Heart left ventricle (tissue), 16 donors: ENCODE measurements at regions not wholly inside any gene's neighbourhood (a gene's known extent, or its start where the extent isn't known, plus 50 kb on each side); places are given as distances from the start of the nearest gene placed in this dataset.
"Not testable (repeated sequence)": the region's sequence is repeated elsewhere in the genome, so short reads cannot be mapped to it uniquely, and the experiment has no call there.

Experiments
- ATAC-seq, 4 donors: fragments of 200-7000 bp; cut with Tn5 transposase; one replicate each; pipeline ENCODE4 v1.9.1; 2020 to 2022; ENCODE audit warnings: moderate library complexity in 4 of 4, mild to moderate bottlenecking in 3 of 4, moderate number of reproducible peaks in 1 of 4
- DNase-seq, 5 donors: peaks; one replicate each; pipeline ENCODE4 v3.0.0-alpha.2; 2020
- H3K27ac ChIP-seq, 12 donors: fragments of 200-600 bp; sonication (generic) in 4 of 12; one replicate each; pipeline versions ENCODE4 v1.5.0 to v1.8.0; 2016 to 2022; ENCODE audit warnings: mild to moderate bottlenecking in 2 of 12
- H3K27me3 ChIP-seq, 9 donors: fragments of 200-600 bp; sonication (generic) in 2 of 9; one replicate each; pipeline versions ENCODE4 v1.5.1 to v1.8.0; 2016 to 2022; ENCODE audit warnings: mild to moderate bottlenecking in 3 of 9
- H3K36me3 ChIP-seq, 9 donors: fragments of 200-600 bp; sonication (generic) in 2 of 9; one replicate each; pipeline versions ENCODE4 v1.5.0 to v1.8.0; 2018 to 2022; ENCODE audit warnings: mild to moderate bottlenecking in 2 of 9
- H3K4me1 ChIP-seq, 12 donors: fragments of 200-600 bp; sonication (generic) in 4 of 12; one replicate each; pipeline versions ENCODE4 v1.5.0 to v1.8.0; 2016 to 2022; ENCODE audit warnings: mild to moderate bottlenecking in 3 of 12
- H3K4me3 ChIP-seq, 12 donors: fragments of 200-600 bp; sonication (generic) in 4 of 12; one replicate each; pipeline versions ENCODE4 v1.5.0 to v1.8.0; 2017 to 2022; ENCODE audit warnings: mild to moderate bottlenecking in 9 of 12, moderate library complexity in 4 of 12
- H3K9me3 ChIP-seq, 12 donors: fragments of 200-600 bp; sonication (generic) in 4 of 12; one replicate each; pipeline versions ENCODE4 v1.5.0 to v1.8.0; 2016 to 2022; ENCODE audit warnings: mild to moderate bottlenecking in 1 of 12
- CTCF ChIP-seq, 12 donors: fragments of 200-600 bp; sonication (generic) in 4 of 12; IDR thresholded peaks; one replicate each; pipeline versions ENCODE4 v1.5.0 to v1.8.0; 2018 to 2022; ENCODE audit warnings: antibody characterized with exemption in 12 of 12, mild to moderate bottlenecking in 5 of 12
- POLR2A ChIP-seq, 2 donors: fragments of 450-650 bp; IDR thresholded peaks; one replicate each; pipeline ENCODE4 v1.6.1; 2017; ENCODE audit warnings: antibody characterized with exemption in 2 of 2, mild to moderate bottlenecking in 2 of 2, moderate library complexity in 2 of 2
- WGBS, 4 donors: extraction: QIAGEN DNeasy Blood & Tissue Kit in 2 of 4; methylation state at CpG; one replicate each; pipeline versions ENCODE4 v1.1.5 to v1.1.7; 2013 to 2018; 5-methylcytosine and 5-hydroxymethylcytosine counted together
- intact Hi-C, 10 donors: fragments of 100-400 bp; cut with DNase I; formaldehyde crosslinking; loops; one replicate each; pipeline versions ENCODE4 v1.11.1 to v1.14.2; 2022
- donor health status: ischemic (EF 13 %, LVEDD 7.1; RV severe dilation, severe dysfunction).
- donor health status: healthy with polysubstance abuse.
- donor health status: DM: no; HTN: yes; CAD: no.
- donor health status: DM: no; HTN: no; CAD: no.
- donor health status: ischemic (EF 25% LVEDD 6.9; RV normal size, moderate dysfunction).
- donor health status: ischemic (EF 25% LVEDD 5.7; RV mildly dilated, moderate dysfunction).
- donor health status: healthy.
- donor health status: DM: yes; HTN: yes; CAD: no.
- donor health status: ischemic (EF 35%, LVEDD 5.7; RV mildly dilated, moderate dysfunction).
- donor health status: nonischemic (EF 11% LVEDD 7.7; RV severe dilation, severe dysfunction).
- donor health status: DM: yes; HTN: yes; CAD: no.
- donor health status: PGD.
- donor health status: ischemic (EF 29% LVEDD 5.4; RV normal size, mild dysfunction).
- donor health status: nonischemic (EF 23%, LVEDD 6.1; RV moderate dilation, normal function).

GRCh38 chr3:20563251-20563650 lies 377.2 kb upstream of the SGO1 start:
- Histone ChIP-seq H3K27ac (no peak overlapping the region), H3K27me3 (no peaks in the 10 kb centered on the region), H3K36me3 (no peaks in the 10 kb centered on the region), H3K4me3 (no peak overlapping the region), H3K4me1 (no peaks in the 10 kb centered on the region), H3K9me3 (no peaks in the 10 kb centered on the region)
- WGBS, 4 donors, result 62 to 77% (median 71%) methylated on average over 4 of the region's 4 CpGs
- ATAC-seq (no peak), DNase-seq (no peak)
- intact Hi-C loops, result no loop called here
- no peak for TF ChIP-seq POLR2A (IDR thresholded peaks at IDR 0.05)
- no peak for TF ChIP-seq CTCF (IDR thresholded peaks at IDR 0.05)

- DNase-seq (no peak), ATAC-seq (no peak)
- H3K27me3 ChIP-seq, result no peaks in the 10 kb centered on the region
- intact Hi-C loops, result no loop called here
- TF ChIP-seq CTCF (IDR thresholded peaks at IDR 0.05) (no peak), POLR2A (IDR thresholded peaks at IDR 0.05) (no peak)
- H3K4me1 ChIP-seq, result no peaks in the 10 kb centered on the region
- no peak overlapping the region for H3K4me3 ChIP-seq
- H3K36me3 ChIP-seq, result no peaks in the 10 kb centered on the region
- no peak overlapping the region for H3K27ac ChIP-seq
- H3K9me3 ChIP-seq, result no peaks in the 10 kb centered on the region
- WGBS, 4 donors, result 19 to 30% (median 23%) methylated on average over 2 of the region's 2 CpGs
Observed at GRCh38 chr3:20561166-20561565, 375.2 kb upstream of the SGO1 start.

- WGBS, 4 donors, result 71 to 87% (median 78%) methylated on average over 5 of the region's 5 CpGs
- DNase-seq, result not testable (repeated sequence)
Observed at GRCh38 chr3:20560446-20560845, 374.4 kb upstream of the SGO1 start.

GRCh38 chr3:20558161-20558560 lies 372.2 kb upstream of the SGO1 start:
- 78 to 89% (median 82%) methylated on average over 2 of the region's 2 CpGs for WGBS, 4 donors
- Histone ChIP-seq H3K9me3 (no peaks in the 10 kb centered on the region), H3K36me3 (no peaks in the 10 kb centered on the region), H3K27me3 (no peaks in the 10 kb centered on the region), H3K4me3 (no peak overlapping the region), H3K27ac (no peak overlapping the region), H3K4me1 (no peaks in the 10 kb centered on the region)
- ATAC-seq (no peak), DNase-seq (no peak)
- TF ChIP-seq POLR2A (IDR thresholded peaks at IDR 0.05) (no peak), CTCF (IDR thresholded peaks at IDR 0.05) (no peak)
- intact Hi-C loops, result no loop called here

More at GRCh38 chr3:20560446-20560845, 374.4 kb upstream of the SGO1 start:
- H3K4me1 ChIP-seq, intact Hi-C loops, ATAC-seq, H3K27ac ChIP-seq, H3K9me3 ChIP-seq, H3K4me3 ChIP-seq, H3K27me3 ChIP-seq, H3K36me3 ChIP-seq: not testable (repeated sequence)

- no peak overlapping the region for H3K4me3 ChIP-seq
- H3K4me1 ChIP-seq, result no peaks in the 10 kb centered on the region
- 86 to 91% (median 90%) methylated on average over 4 of the region's 4 CpGs for WGBS, 4 donors
- intact Hi-C loops, result no loop called here
- no peaks in the 10 kb centered on the region for H3K27me3 ChIP-seq
- no peaks in the 10 kb centered on the region for H3K36me3 ChIP-seq
- H3K27ac ChIP-seq, result no peak overlapping the region
- TF ChIP-seq CTCF (IDR thresholded peaks at IDR 0.05), result no peak
- TF ChIP-seq POLR2A (IDR thresholded peaks at IDR 0.05), result no peak
- no peaks in the 10 kb centered on the region for H3K9me3 ChIP-seq
- no peak for ATAC-seq
- DNase-seq, result no peak
Observed at GRCh38 chr3:20556661-20557060, 370.7 kb upstream of the SGO1 start.
